ENCODE measurements at regions not wholly inside any gene's neighbourhood (a gene's known extent, or its start where the extent isn't known, plus 50 kb on each side); places are given as distances from the start of the nearest gene placed in this dataset.
"Not testable (repeated sequence)": the region's sequence is repeated elsewhere in the genome, so short reads cannot be mapped to it uniquely, and the experiment has no call there.

DNA sequence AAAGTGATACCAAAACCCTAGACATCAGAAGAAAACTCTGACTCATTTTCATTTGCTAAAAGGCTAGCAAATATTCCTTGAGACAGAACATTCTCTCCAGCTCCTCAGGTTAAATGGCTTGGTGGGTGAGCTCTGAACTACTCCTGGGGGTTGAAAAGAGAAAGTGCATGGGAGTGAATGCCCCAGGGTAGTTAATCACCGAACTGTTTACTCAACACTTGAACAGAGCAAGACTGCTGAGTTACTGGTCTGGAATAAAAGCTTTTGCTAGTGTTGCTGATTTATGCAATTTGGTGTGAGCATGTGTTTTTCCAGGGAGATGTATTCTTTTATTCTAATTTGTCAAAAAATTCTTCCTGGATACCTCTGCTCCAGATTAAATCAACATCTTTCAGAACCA, 88.3 kb upstream of the PRDM9 start:
- Histone ChIP-seq H3K27me3 (no peaks in the 10 kb centered on the region), H3K9me3 (no peaks in the 10 kb centered on the region), H3K27ac (no peak overlapping the region), H3K4me3 (no peak overlapping the region), H3K4me1 (no peaks in the 10 kb centered on the region), H3K36me3 (no peaks in the 10 kb centered on the region)
- WGBS, 2 donors: 40 to 41% methylated on average over 1 of the region's 1 CpG
- DNase-seq (no peak), ATAC-seq (ENCODE audit: low FRiP score in 2 of 2) (no peak)
- TF ChIP-seq, protein P1, sequence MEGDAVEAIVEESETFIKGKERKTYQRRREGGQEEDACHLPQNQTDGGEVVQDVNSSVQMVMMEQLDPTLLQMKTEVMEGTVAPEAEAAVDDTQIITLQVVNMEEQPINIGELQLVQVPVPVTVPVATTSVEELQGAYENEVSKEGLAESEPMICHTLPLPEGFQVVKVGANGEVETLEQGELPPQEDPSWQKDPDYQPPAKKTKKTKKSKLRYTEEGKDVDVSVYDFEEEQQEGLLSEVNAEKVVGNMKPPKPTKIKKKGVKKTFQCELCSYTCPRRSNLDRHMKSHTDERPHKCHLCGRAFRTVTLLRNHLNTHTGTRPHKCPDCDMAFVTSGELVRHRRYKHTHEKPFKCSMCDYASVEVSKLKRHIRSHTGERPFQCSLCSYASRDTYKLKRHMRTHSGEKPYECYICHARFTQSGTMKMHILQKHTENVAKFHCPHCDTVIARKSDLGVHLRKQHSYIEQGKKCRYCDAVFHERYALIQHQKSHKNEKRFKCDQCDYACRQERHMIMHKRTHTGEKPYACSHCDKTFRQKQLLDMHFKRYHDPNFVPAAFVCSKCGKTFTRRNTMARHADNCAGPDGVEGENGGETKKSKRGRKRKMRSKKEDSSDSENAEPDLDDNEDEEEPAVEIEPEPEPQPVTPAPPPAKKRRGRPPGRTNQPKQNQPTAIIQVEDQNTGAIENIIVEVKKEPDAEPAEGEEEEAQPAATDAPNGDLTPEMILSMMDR (IDR thresholded peaks at IDR 0.05): no peak
- no peak for TF ChIP-seq EP300 (IDR thresholded peaks at IDR 0.05)
- TF ChIP-seq POLR2A (IDR thresholded peaks at IDR 0.05): no peak
- TF ChIP-seq POLR2AphosphoS5 (IDR thresholded peaks at IDR 0.05): no peak

DNA sequence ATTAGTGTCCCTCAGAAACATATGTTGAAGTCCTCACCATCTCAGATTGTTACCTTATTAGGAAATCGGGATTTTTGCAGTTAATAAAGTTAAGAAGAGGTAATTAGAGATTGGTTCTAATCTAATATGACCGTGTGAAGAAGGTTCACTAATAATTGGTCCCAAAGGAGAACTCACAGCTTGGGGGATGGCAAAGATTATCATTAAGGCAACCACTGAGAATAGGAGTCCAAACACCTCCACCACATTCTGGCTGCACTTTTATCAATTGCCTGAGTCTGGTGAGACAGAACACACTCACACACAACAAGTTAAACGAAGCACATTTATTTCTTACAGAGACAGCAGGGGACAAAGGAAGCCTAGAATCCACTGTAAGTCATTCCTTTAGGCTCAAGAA, 94.9 kb upstream of the PRDM9 start:
- H3K9me3 ChIP-seq: no peaks in the 10 kb centered on the region
- no peak overlapping the region for H3K27ac ChIP-seq
- H3K36me3 ChIP-seq: no peaks in the 10 kb centered on the region
- WGBS, 2 donors: 68 to 73% methylated on average over 3 of the region's 3 CpGs
- no peak for ATAC-seq (ENCODE audit: low FRiP score in 2 of 2)
- H3K4me1 ChIP-seq: no peaks in the 10 kb centered on the region
- TF ChIP-seq, protein P1 (IDR thresholded peaks at IDR 0.05): no peak
- no peak for TF ChIP-seq POLR2A (IDR thresholded peaks at IDR 0.05)
- no peak for TF ChIP-seq EP300 (IDR thresholded peaks at IDR 0.05)
- TF ChIP-seq POLR2AphosphoS5 (IDR thresholded peaks at IDR 0.05): no peak
- DNase-seq: no peak
- H3K27me3 ChIP-seq: no peaks in the 10 kb centered on the region
- no peak overlapping the region for H3K4me3 ChIP-seq

DNA sequence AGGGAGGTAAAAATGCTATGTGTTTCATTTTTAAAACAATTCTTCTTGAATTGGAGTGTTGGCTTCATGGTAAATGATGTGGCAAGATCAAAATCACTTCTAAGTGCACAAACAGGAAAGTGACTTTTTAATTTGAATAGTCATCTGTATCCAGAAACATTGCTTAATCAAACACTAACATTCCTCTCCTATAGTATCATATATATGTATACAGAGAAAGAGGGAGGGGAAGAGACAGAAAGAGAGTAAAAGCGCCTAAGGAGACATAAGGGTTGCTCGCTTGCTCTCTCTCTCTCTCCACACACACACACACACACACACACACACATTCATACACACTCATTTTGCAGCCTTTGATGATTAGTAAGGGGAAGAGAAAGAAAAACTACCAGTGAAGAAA, 95.4 kb upstream of the PRDM9 start:
- H3K27me3 ChIP-seq: no peaks in the 10 kb centered on the region
- WGBS, 2 donors: 55 to 76% methylated on average over 2 of the region's 2 CpGs
- H3K36me3 ChIP-seq: no peaks in the 10 kb centered on the region
- no peak for ATAC-seq (ENCODE audit: low FRiP score in 2 of 2)
- DNase-seq: no peak
- no peaks in the 10 kb centered on the region for H3K9me3 ChIP-seq
- no peak overlapping the region for H3K27ac ChIP-seq
- H3K4me1 ChIP-seq: no peaks in the 10 kb centered on the region
- no peak overlapping the region for H3K4me3 ChIP-seq
- TF ChIP-seq POLR2AphosphoS5 (IDR thresholded peaks at IDR 0.05) (no peak), EP300 (IDR thresholded peaks at IDR 0.05) (no peak), POLR2A (IDR thresholded peaks at IDR 0.05) (no peak)
- TF ChIP-seq, protein P1 (IDR thresholded peaks at IDR 0.05): no peak

GRCh38 chr5:23411200-23411599, 96.2 kb upstream of the PRDM9 start:
- Histone ChIP-seq H3K4me3 (no peak overlapping the region), H3K9me3 (no peaks in the 10 kb centered on the region), H3K27me3 (no peaks in the 10 kb centered on the region), H3K36me3 (no peaks in the 10 kb centered on the region), H3K27ac (no peak overlapping the region), H3K4me1 (no peaks in the 10 kb centered on the region)
- 91 to 95% methylated on average over 17 of the region's 17 CpGs for WGBS, 2 donors
- TF ChIP-seq EP300 (IDR thresholded peaks at IDR 0.05): no peak
- DNase-seq (peak in 1 of 2 donors; percentile 20), ATAC-seq (ENCODE audit: low FRiP score in 2 of 2) (no peak)

DNA sequence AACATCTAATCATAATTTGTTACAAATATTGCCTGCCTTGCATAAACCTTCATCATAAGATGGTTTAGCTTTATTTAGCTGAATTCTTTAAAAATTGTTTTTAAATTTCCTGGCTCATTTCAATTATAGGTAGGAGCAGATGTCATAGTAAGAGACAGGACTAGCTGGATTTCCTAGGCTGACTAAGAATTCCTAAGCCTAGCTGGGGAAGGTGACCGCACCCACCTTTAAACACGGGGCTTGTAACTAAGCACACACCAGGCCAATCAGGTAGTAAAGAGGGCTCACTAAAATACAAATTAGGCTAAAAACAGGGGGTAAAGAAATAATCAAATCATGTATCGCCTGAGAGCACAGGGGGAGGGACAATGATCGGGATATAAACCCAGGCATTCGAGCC, 96.6 kb upstream of the PRDM9 start:
- not testable (repeated sequence) for ATAC-seq (ENCODE audit: low FRiP score in 2 of 2); H3K9me3 ChIP-seq; H3K27ac ChIP-seq; H3K27me3 ChIP-seq; H3K36me3 ChIP-seq; DNase-seq; H3K4me3 ChIP-seq; H3K4me1 ChIP-seq
- 81 to 87% methylated on average over 5 of the region's 5 CpGs for whole genome bisulfite sequencing, 2 donors

DNA sequence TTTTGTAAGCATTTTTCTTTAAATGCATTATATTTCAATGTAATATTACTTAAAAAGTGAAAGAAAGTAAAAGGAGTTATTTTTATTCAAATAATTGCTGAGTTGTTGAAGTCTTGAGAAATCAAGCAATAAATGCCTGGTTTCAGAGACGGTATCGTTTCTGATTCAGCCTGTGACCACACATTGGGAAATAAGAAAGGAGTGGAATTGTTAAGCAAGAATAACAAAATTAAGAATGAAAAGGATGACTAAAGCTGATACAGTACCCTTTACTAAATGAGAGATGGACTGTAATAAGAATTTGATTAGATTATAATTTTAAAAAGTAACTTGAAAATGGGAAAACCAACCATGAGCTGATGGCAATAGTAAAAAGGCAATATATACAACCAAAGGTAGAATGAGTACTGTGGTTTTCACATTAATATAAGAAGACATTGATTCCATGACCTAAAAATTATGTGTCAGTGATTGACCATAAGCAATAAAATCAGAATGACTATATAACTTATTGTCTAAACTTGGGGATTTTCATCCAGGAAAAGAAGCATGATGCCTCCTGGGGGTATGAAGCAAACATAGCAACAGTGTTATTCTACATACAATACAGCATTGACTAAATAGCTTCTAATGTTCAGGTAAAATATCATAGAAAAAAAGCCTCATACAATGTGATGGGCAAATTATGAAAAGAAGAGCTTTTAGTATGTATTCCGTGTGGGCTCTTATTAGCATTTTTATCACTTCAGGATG, 101.9 kb upstream of the PRDM9 start:
- Histone ChIP-seq H3K36me3 (no peaks in the 10 kb centered on the region), H3K9me3 (no peaks in the 10 kb centered on the region), H3K27me3 (no peaks in the 10 kb centered on the region), H3K27ac (no peak overlapping the region), H3K4me1 (no peaks in the 10 kb centered on the region), H3K4me3 (no peak overlapping the region)
- TF ChIP-seq POLR2A (IDR thresholded peaks at IDR 0.05) (no peak), EP300 (IDR thresholded peaks at IDR 0.05) (no peak), POLR2AphosphoS5 (IDR thresholded peaks at IDR 0.05) (no peak)
- TF ChIP-seq, protein P1 (IDR thresholded peaks at IDR 0.05): no peak
- DNase-seq (no peak), ATAC-seq (ENCODE audit: low FRiP score in 2 of 2) (no peak)
- 87 to 89% methylated on average over 3 of the region's 3 CpGs for WGBS, 2 donors
